HL-60 (cell line): ENCODE measurements at regions not wholly inside any gene's neighbourhood (a gene's known extent, or its start where the extent isn't known, plus 50 kb on each side); places are given as distances from the start of the nearest gene placed in this dataset.

ENCODE experiments used
- CTCF ChIP-seq: IDR thresholded peaks from one replicate; pipeline ENCODE4 v1.5.1; 2011; ENCODE audit warnings: low read length, control low read depth, inconsistent platforms; ENCODE audit not compliant: insufficient read depth
- POLR2AphosphoS5 ChIP-seq: IDR thresholded peaks from 2 replicates; pipeline ENCODE4 v1.6.1; 2012; ENCODE audit warnings: low read depth
- REST ChIP-seq: IDR thresholded peaks from 2 replicates; pipeline ENCODE4 v1.6.1; 2012; ENCODE audit warnings: low read depth; ENCODE audit not compliant: insufficient replicate concordance
- SPI1 ChIP-seq: IDR thresholded peaks from 2 replicates; pipeline ENCODE4 v1.6.1; 2012; ENCODE audit warnings: low read depth, mild to moderate bottlenecking, borderline replicate concordance

DNA sequence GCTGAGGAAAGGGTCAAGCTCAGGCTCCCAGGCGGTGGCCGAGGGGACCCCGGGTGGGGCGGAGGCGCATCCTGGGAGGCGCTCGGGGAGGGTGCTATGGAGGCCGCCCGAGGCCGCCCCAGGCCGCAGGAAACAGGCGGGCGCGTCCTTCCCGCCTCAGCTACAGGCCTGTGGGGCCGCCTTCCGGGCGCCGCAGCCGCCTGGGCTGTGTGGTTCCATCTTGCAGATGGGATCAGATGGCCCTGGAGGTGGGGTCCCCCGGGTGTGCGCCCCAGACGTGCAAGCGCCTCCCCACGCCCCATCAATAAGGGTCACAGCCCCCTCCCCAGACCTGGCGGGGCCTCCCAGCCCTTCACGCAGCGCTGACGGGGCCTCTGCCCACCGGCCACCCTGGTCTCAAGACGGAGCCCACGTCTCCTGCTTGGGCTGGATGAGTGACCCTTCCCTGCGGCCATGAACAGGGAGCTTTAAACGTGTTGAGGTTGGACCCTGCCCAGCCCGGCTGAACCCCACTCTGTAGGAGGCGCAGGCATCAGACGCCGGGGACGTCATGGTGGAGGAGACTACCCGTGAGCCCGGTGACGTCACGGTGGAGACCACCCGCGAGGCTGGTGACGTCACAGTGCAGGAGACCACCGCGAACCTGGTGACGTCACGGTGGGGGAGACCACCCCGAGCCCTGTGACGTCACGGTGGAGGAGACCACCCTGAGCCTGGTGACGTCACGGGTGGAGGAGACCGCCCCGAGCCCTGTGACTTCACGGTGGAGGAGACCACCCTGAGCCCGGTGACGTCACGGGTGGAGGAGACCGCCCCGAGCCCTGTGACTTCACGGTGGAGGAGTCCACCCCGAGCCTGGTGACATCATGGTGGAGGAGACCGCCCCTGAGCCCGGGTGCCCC is 267.0 kb downstream of the DLL1 start:
- TF ChIP-seq CTCF (no peak), POLR2AphosphoS5 (no peak), SPI1 (no peak), REST (no peak)
